Fibroblast of skin of right quadriceps (primary cell): ENCODE measurements at regions not wholly inside any gene's neighbourhood (a gene's known extent, or its start where the extent isn't known, plus 50 kb on each side); places are given as distances from the start of the nearest gene placed in this dataset.

Experiments used
- DNase-seq: peaks from one replicate; pipeline ENCODE4 v3.0.0-alpha.2; 2013

DNA sequence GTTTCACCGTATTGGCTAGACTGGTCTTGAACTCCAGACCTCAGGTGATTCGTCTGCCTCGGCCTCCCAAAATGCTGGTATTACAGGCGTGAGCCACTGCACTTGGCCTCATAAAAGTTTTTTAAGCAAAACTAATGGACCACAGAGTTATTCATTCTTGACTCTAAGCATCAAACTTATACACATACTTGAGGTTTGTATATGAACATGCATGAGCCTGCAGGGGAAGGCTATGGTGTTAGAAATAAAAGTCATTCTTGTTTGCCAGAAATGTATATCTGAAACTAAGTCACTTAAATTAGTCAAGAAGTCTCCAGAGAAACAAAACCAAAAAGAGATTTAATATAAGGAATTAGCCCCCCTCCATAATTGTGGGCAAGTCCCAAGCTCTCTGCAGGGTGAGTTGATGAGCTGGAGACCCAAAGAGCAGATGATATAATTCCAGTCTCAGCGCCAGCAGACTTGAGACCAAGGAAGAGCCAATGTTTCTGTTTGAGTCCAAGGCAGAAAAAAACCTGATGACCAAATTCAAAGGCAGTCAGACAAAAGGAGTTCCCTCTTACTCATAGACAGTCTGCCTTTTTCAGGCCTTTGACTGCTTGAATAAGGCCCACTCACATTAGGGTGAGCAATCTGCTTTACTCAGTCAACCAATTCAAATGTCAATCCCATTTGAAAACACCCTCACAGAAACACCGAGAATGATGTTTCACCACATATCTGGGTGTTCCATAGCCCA is 69.0 kb upstream of the DSG1 start:
- no peak for DNase-seq

DNA sequence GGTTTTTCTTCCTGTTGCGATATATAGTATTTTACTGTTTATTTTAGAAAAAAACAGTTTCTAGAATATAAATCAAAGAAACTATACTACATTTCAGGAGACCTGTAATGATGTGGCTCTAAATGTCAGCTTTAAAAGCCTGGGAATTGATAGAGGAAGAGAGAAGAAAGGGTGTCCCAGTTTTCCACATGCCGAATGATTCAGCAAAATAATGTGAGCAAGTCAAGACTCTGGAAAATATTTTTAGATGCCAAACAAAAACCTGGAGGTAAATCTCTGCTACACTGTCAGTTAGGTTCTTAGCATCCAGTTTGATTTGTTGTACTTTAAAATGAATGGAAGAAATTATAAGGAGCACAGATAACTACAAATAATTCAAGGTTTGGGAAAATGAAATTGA is 67.1 kb upstream of the DSG1 start:
- DNase-seq, result no peak

DNA sequence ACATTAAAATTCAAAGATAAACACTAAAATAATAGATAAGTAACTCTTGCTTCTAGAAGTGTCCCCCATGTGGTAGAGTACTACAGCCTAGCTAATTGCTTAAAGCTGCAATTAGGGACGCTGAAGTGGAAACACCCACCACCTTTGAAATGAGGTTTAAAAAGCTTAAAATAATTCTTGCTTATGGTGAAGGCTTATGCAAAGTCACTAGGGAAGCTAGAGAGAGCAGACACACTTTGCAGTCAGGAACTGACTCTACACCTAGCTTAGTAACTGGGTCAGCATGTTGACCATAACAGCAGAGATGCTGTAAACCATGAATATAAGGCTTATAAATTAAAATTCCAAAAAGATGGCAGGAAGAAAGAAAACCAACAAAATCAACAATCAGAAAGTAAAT is 65.4 kb upstream of the DSG1 start:
- DNase-seq, result no peak

DNA sequence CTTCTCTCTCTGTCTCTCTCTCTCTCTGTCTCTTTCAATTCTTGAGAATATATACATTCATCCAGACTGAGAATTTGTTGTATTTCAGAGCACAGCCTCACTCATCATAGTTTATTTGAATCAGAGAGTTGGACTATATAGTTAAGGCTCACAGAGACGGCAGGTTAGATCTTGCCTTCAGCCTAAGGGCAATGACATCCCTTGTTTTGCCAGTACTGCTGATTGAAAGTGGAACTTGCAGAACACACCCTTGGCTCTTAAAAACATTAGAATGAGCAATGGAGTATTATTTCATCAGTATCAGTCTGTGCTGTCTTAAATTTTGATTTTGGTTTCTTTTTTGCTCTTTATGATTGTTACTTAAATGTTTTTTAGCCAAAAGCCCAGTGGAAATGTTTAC is 62.0 kb upstream of the DSG1 start:
- DNase-seq, result no peak

DNA sequence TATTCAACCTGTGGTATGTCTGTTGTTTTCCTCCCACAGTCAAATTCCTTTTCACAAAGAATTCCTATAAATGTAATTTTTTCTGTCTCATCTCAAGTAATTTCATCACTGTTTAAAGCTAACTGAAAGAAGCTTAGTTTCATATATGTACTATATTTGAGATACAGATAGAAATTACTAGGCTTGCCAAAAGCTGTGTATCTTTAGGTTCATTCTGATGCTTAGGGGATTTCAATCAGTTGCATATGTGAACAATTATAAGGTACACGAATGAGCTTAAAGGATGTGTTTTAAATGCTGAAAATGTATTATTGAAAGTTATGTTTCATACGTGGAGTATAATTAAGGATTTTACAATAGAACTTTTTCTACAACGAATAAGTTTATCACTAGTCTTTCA is 59.2 kb upstream of the DSG1 start:
- no peak for DNase-seq

DNA sequence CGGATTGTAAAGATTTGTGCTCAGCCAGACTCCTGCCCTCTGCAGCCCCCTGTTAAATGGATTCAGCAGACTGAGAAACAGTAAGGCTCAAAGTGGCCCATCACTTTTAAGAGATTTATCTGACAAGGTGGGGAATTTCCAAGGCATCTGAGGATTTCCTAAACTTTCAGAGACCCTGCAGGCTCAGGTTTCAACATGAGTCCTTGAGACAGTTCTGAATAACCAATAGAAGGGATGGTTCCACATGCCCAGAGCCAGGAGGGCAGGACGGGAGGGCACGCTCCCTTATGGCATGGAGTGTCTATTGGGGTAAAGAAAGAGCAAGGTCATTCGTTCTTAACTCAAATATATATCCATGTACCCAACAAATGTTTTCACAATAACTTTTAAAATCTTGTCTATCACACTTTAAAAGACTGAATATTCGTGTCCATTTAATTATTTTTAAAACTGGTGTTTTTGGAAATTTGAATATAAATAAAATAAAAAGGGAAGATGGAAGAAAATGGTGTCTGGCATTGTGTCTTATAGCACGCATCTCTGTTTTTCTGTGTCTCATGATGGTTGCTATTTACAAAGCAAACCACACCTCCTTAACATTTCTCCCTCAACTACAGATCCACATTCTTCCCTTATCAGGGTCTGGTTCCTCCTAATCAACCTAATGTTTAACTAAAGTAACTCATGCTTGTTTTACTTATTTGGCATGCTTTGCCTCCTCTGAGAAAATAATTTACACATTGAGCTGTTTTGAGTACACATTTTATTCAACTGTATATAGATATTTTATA is 56.0 kb upstream of the DSG1 start:
- DNase-seq, result no peak

DNA sequence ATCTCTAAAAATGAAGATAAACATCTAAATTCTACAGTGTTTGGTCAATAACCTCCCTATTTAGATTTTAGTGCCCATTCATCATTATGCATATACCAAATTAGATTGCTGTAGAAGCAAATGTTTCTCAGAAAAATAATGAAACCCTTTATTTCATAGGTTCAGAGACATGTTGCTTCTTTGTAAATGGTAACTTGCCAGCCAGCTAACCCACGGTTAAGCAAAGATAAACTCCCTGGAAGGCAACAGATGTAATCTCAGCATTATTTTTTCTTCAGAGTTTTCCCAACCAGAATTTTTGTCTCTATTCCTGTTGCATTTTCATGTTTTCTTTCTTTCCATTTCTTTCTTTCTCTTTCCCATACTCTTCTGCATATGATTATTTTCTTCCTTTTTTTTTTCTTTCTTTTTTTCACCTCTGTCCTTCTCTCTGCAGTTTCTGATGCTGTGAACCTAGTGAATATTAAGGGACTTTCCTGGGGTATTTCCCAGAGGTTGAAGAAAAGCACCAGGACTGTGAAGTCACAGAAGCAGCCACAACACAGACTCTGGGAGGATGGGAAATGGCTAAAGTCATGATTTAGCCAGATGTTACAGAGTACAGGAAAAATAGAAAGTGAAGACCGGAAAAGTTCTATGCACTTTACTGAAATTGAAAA is 50.0 kb upstream of the DSG1 start:
- no peak for DNase-seq
